Kidney (tissue), 13 donors: ENCODE measurements at regions not wholly inside any gene's neighbourhood (a gene's known extent, or its start where the extent isn't known, plus 50 kb on each side); places are given as distances from the start of the nearest gene placed in this dataset.

Experiments used
- DNase-seq, 5 donors: peaks; one replicate each; pipeline ENCODE4 v3.0.0-alpha.2; 2013 to 2020
- FAIRE-seq: peaks from 2 replicates; lab custom pipeline; 2012; peaks lifted over from hg19 to GRCh38; lab: Jason Lieb, UNC
- H3K27ac ChIP-seq, 2 donors: one replicate each; pipeline ENCODE4 v1.7.0; 2013; ENCODE audit warnings: low read depth in 2 of 2, low read length in 2 of 2, inconsistent platforms in 1 of 2
- H3K27me3 ChIP-seq: one replicate; pipeline ENCODE4 v1.7.1; 2013; ENCODE audit warnings: low read length, inconsistent platforms; ENCODE audit not compliant: control insufficient read depth, insufficient read depth
- H3K36me3 ChIP-seq, 3 donors: one replicate each; pipeline versions ENCODE4 v1.7.0 to v1.7.1; 2013; ENCODE audit warnings: low read length in 3 of 3, control low read depth in 1 of 3, inconsistent platforms in 1 of 3; ENCODE audit not compliant: insufficient read depth in 3 of 3, control insufficient read depth in 2 of 3
- H3K4me1 ChIP-seq, 3 donors: one replicate each; pipeline versions ENCODE4 v1.7.0 to v1.7.1; 2013; ENCODE audit warnings: low read length in 3 of 3, inconsistent platforms in 1 of 3, low read depth in 1 of 3; ENCODE audit not compliant: control insufficient read depth in 2 of 3, insufficient read depth in 2 of 3
- H3K4me3 ChIP-seq, 3 donors: one replicate each; pipeline versions ENCODE4 v1.7.0 to v1.8.1; 2013; ENCODE audit warnings: low read length in 3 of 3, control low read depth in 1 of 3, inconsistent platforms in 1 of 3
- H3K9ac ChIP-seq, 3 donors: one replicate each; pipeline versions ENCODE4 v1.7.0 to v1.7.1; 2013; ENCODE audit warnings: low read length in 3 of 3, control low read depth in 1 of 3, inconsistent platforms in 1 of 3
- H3K9me3 ChIP-seq, 3 donors: one replicate each; pipeline versions ENCODE4 v1.7.0 to v1.7.1; 2013; ENCODE audit warnings: low read length in 3 of 3, control low read depth in 1 of 3, inconsistent platforms in 1 of 3; ENCODE audit not compliant: control insufficient read depth in 2 of 3, insufficient read depth in 1 of 3
- intact Hi-C: fragments of 100-400 bp; cut with DNase I; formaldehyde crosslinking; loops from one replicate; pipeline ENCODE4 v1.11.1; 2022
- TF ChIP-seq, protein P1 (sequence below): IDR thresholded peaks from 3 replicates; pipeline ENCODE4 v1.5.1; 2012; ENCODE audit warnings: mild to moderate bottlenecking, moderate library complexity, borderline replicate concordance; ENCODE audit not compliant: insufficient read depth; ENCODE audit errors: extremely low read depth
- donor health status: control.
- donor health status: control.
- donor health status: control.
- donor health status: control.
- donor health status: control.
- donor health status: DM: yes; HTN: yes; CAD: no.
- donor health status: Normal renal cell carcinoma (clear cell type).

DNA sequence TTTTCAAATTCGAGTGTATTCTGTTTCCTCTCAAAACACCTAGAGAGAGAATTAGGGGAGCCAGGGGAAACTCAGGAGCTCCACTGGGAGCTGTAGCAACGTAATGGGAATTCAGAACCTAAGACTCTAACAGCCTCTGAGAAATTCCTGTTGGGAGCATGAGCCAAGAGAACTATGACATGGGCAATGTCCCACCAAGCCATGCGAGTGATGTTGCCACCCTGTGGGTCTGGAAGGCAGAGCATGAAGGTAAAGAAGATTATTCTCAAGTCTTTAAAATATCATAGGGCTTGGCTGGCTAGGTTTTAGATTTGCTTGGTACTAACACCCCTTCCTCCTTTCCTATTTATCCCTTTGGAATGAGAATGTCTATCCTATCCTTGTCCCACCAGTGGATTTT, 392.6 kb upstream of the ADAMTS9 start:
- H3K4me1 ChIP-seq: no peaks in the 10 kb centered on the region
- peak in 1 of 5 donors; percentile 26 for DNase-seq

GRCh38 chr3:65079560-65079959, 391.8 kb upstream of the ADAMTS9 start:
- intact Hi-C loops: no loop called here
- Histone ChIP-seq H3K27ac (no peak overlapping the region), H3K9me3 (no peaks in the 10 kb centered on the region), H3K4me3 (no peak overlapping the region), H3K4me1 (no peaks in the 10 kb centered on the region), H3K27me3 (no peaks in the 10 kb centered on the region), H3K9ac (no peak overlapping the region), H3K36me3 (no peaks in the 10 kb centered on the region)
- TF ChIP-seq, protein P1, sequence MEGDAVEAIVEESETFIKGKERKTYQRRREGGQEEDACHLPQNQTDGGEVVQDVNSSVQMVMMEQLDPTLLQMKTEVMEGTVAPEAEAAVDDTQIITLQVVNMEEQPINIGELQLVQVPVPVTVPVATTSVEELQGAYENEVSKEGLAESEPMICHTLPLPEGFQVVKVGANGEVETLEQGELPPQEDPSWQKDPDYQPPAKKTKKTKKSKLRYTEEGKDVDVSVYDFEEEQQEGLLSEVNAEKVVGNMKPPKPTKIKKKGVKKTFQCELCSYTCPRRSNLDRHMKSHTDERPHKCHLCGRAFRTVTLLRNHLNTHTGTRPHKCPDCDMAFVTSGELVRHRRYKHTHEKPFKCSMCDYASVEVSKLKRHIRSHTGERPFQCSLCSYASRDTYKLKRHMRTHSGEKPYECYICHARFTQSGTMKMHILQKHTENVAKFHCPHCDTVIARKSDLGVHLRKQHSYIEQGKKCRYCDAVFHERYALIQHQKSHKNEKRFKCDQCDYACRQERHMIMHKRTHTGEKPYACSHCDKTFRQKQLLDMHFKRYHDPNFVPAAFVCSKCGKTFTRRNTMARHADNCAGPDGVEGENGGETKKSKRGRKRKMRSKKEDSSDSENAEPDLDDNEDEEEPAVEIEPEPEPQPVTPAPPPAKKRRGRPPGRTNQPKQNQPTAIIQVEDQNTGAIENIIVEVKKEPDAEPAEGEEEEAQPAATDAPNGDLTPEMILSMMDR: no peak
- FAIRE-seq (no peak), DNase-seq (no peak)

More for the DNA sequence above, 392.6 kb upstream of the ADAMTS9 start:
- TF ChIP-seq, protein P1: peak; percentile 15
- Histone ChIP-seq H3K36me3 (no peaks in the 10 kb centered on the region), H3K27me3 (no peaks in the 10 kb centered on the region), H3K27ac (no peak overlapping the region), H3K9ac (no peak overlapping the region), H3K4me3 (no peak overlapping the region), H3K9me3 (no peaks in the 10 kb centered on the region)
- FAIRE-seq: no peak
- intact Hi-C loops: no loop called here

DNA sequence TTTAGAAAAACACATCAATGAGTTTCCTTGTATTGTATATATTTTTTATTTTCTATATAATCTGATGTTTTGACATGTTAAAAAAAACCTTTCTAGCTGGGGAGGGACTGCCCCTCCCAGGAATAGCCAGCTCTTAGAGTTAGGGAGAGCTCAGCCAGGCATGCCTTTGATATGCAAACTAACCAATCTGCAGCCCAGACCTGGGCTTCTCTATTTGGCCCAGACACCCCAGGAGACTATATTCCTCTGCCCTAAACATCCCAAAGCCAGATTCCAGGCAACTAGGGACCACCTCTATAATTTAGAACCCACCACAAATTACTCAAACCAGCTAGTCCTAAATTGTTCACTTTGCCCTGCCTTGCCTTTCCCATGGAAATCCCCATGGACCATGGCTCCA, 390.9 kb upstream of the ADAMTS9 start:
- no peak overlapping the region for H3K4me3 ChIP-seq
- H3K27me3 ChIP-seq: no peaks in the 10 kb centered on the region
- H3K4me1 ChIP-seq: no peaks in the 10 kb centered on the region
- no peaks in the 10 kb centered on the region for H3K9me3 ChIP-seq
- H3K9ac ChIP-seq: no peak overlapping the region
- FAIRE-seq (no peak), DNase-seq (no peak)
- TF ChIP-seq, protein P1: no peak
- no peak overlapping the region for H3K27ac ChIP-seq
- intact Hi-C loops: no loop called here
- no peaks in the 10 kb centered on the region for H3K36me3 ChIP-seq

DNA sequence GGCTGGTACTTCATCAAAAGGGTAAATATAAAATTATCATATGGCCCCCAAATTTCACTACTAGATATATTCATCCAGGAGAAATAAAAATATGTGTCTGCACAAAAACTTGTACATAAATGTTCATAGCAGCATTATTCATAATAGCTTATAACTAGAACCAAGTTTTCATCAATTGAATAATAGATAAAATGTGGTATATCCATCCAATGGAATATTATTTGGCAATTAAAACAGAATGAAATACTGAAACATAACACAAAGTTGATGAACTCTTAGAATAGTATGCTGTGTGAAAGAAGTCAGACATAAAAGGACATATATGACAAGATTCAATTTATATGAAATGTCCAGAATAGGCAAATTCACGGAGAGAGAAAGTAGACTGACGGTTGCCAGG, 389.3 kb upstream of the ADAMTS9 start:
- H3K4me1 ChIP-seq: no peaks in the 10 kb centered on the region
- no peak for FAIRE-seq
- no peaks in the 10 kb centered on the region for H3K36me3 ChIP-seq
- no peaks in the 10 kb centered on the region for H3K9me3 ChIP-seq
- TF ChIP-seq, protein P1: no peak
- H3K9ac ChIP-seq: no peak overlapping the region
- no peak overlapping the region for H3K4me3 ChIP-seq
- H3K27me3 ChIP-seq: no peaks in the 10 kb centered on the region
- intact Hi-C loops: no loop called here
- DNase-seq: no peak
- H3K27ac ChIP-seq: no peak overlapping the region
